Liver (tissue), 8 donors: ENCODE measurements at regions not wholly inside any gene's neighbourhood (a gene's known extent, or its start where the extent isn't known, plus 50 kb on each side); places are given as distances from the start of the nearest gene placed in this dataset.

Experiments used
- DNase-seq: peaks from one replicate; pipeline ENCODE4 v3.0.0-alpha.2; 2017; ENCODE audit warnings: low spot score
- H3K27ac ChIP-seq, 2 donors: one replicate each; pipeline ENCODE4 v1.7.0; 2013; ENCODE audit warnings: inconsistent platforms in 2 of 2, low read length in 2 of 2, control low read depth in 1 of 2, low read depth in 1 of 2, mild to moderate bottlenecking in 1 of 2
- H3K27me3 ChIP-seq, 4 donors: one replicate each; pipeline versions ENCODE4 v1.6.1 to v1.7.0; 2013; ENCODE audit warnings: low read length in 3 of 4, inconsistent platforms in 1 of 4, mild to moderate bottlenecking in 1 of 4, moderate library complexity in 1 of 4; ENCODE audit not compliant: control insufficient read depth in 4 of 4, insufficient read depth in 4 of 4
- H3K36me3 ChIP-seq, 4 donors: one replicate each; pipeline versions ENCODE4 v1.6.1 to v1.7.0; 2013; ENCODE audit warnings: low read length in 3 of 4, mild to moderate bottlenecking in 3 of 4, low read depth in 1 of 4, moderate library complexity in 1 of 4; ENCODE audit not compliant: control insufficient read depth in 4 of 4, insufficient read depth in 3 of 4
- H3K4me1 ChIP-seq, 4 donors: one replicate each; pipeline versions ENCODE4 v1.6.1 to v1.7.0; 2013; ENCODE audit warnings: low read length in 3 of 4, mild to moderate bottlenecking in 3 of 4, moderate library complexity in 1 of 4; ENCODE audit not compliant: control insufficient read depth in 4 of 4, insufficient read depth in 4 of 4
- H3K4me3 ChIP-seq, 3 donors: one replicate each; pipeline versions ENCODE4 v1.6.1 to v1.7.0; 2013; ENCODE audit warnings: low read length in 3 of 3, control low read depth in 1 of 3, low read depth in 1 of 3, mild to moderate bottlenecking in 1 of 3
- H3K9ac ChIP-seq, 2 donors: one replicate each; pipeline ENCODE4 v1.7.0; 2013; ENCODE audit warnings: low read length in 2 of 2, mild to moderate bottlenecking in 2 of 2, moderate library complexity in 2 of 2, control low read depth in 1 of 2, low read depth in 1 of 2
- H3K9me3 ChIP-seq, 4 donors: one replicate each; pipeline versions ENCODE4 v1.6.1 to v1.7.0; 2013; ENCODE audit warnings: low read length in 3 of 4; ENCODE audit not compliant: control insufficient read depth in 4 of 4
- ATF3 ChIP-seq: IDR thresholded peaks from 2 replicates; pipeline ENCODE4 v1.6.1; 2016; ENCODE audit warnings: antibody characterized with exemption
- CTCF ChIP-seq: fragments of 150-350 bp; IDR thresholded peaks from 2 replicates; pipeline ENCODE4 v1.5.1; 2017; ENCODE audit warnings: improper control_type of control experiment, low read depth, low read length; ENCODE audit not compliant: missing input control
- EGR1 ChIP-seq, 2 donors: IDR thresholded peaks; 2 replicates each; pipeline ENCODE4 v1.6.1; 2016 to 2018; ENCODE audit warnings: antibody characterized with exemption in 2 of 2, low read depth in 2 of 2
- FOXA1 ChIP-seq: IDR thresholded peaks from 2 replicates; pipeline ENCODE4 v1.6.1; 2016; ENCODE audit warnings: antibody characterized with exemption
- FOXA2 ChIP-seq: IDR thresholded peaks from 2 replicates; pipeline ENCODE4 v1.6.1; 2016; ENCODE audit warnings: antibody characterized with exemption
- HNF4A ChIP-seq, 2 donors: conservative IDR thresholded peaks; 2 replicates each; pipeline ENCODE4 v1.6.1; 2016; ENCODE audit warnings: antibody characterized with exemption in 2 of 2, mild to moderate bottlenecking in 2 of 2
- HNF4G ChIP-seq: IDR thresholded peaks from 2 replicates; pipeline ENCODE4 v1.6.1; 2016; ENCODE audit warnings: antibody characterized with exemption
- JUND ChIP-seq, 2 donors: IDR thresholded peaks; 2 replicates each; pipeline ENCODE4 v1.6.1; 2016; ENCODE audit warnings: antibody characterized with exemption in 2 of 2
- MAX ChIP-seq: IDR thresholded peaks from 2 replicates; pipeline ENCODE4 v1.6.1; 2016; ENCODE audit warnings: antibody characterized with exemption
- REST ChIP-seq: IDR thresholded peaks from 2 replicates; pipeline ENCODE4 v1.6.1; 2016; ENCODE audit warnings: antibody characterized with exemption, mild to moderate bottlenecking
- RXRA ChIP-seq, 2 donors: IDR thresholded peaks; 2 replicates each; pipeline ENCODE4 v1.6.1; 2017 to 2018; ENCODE audit warnings: antibody characterized with exemption in 2 of 2, mild to moderate bottlenecking in 1 of 2
- SP1 ChIP-seq: IDR thresholded peaks from 2 replicates; pipeline ENCODE4 v1.6.1; 2018; ENCODE audit warnings: antibody characterized with exemption, mild to moderate bottlenecking
- TAF1 ChIP-seq: conservative IDR thresholded peaks from 2 replicates; pipeline ENCODE4 v1.6.1; 2016; ENCODE audit warnings: antibody characterized with exemption, mild to moderate bottlenecking
- YY1 ChIP-seq: IDR thresholded peaks from 2 replicates; pipeline ENCODE4 v1.6.1; 2016; ENCODE audit warnings: antibody characterized with exemption, mild to moderate bottlenecking
- ZBTB33 ChIP-seq: IDR thresholded peaks from 2 replicates; pipeline ENCODE4 v1.6.1; 2016; ENCODE audit warnings: antibody characterized with exemption
- WGBS: extraction: QIAGEN DNeasy Blood & Tissue Kit; methylation state at CpG from one replicate; pipeline ENCODE4 v1.1.7; 2013; 5-methylcytosine and 5-hydroxymethylcytosine counted together
- donor health status: healthy.
- donor health status: healthy.
- donor health status: healthy.
- donor health status: healthy.
- donor health status: healthy.

GRCh38 chr3:176447369-176447768 is 749.9 kb downstream of the TBL1XR1 start:
- TF ChIP-seq MAX (no peak), YY1 (no peak), JUND (IDR thresholded peaks at IDR 0.05) (no peak), ZBTB33 (no peak), ATF3 (no peak), RXRA (IDR thresholded peaks at IDR 0.05) (no peak), CTCF (no peak), TAF1 (no peak), HNF4G (no peak), FOXA2 (no peak), HNF4A (conservative IDR thresholded peaks at IDR 0.05) (no peak), EGR1 (IDR thresholded peaks at IDR 0.05; ENCODE audit: low read depth in 2 of 2) (no peak), SP1 (no peak), FOXA1 (no peak)
- Histone ChIP-seq H3K9ac (no peak overlapping the region), H3K4me1 (no peaks in the 10 kb centered on the region), H3K4me3 (no peak overlapping the region), H3K27ac (no peak overlapping the region), H3K36me3 (no peaks in the 10 kb centered on the region), H3K9me3 (no peaks in the 10 kb centered on the region), H3K27me3 (no peaks in the 10 kb centered on the region)
- WGBS: 92% methylated on average over 4 of the region's 4 CpGs
- no peak for DNase-seq

GRCh38 chr3:176442326-176442725 is 755.0 kb downstream of the TBL1XR1 start:
- no peaks in the 10 kb centered on the region for H3K4me1 ChIP-seq
- DNase-seq: no peak
- H3K4me3 ChIP-seq: no peak overlapping the region
- no peaks in the 10 kb centered on the region for H3K36me3 ChIP-seq
- H3K9ac ChIP-seq: no peak overlapping the region
- H3K27me3 ChIP-seq: no peaks in the 10 kb centered on the region
- no peaks in the 10 kb centered on the region for H3K9me3 ChIP-seq
- no peak overlapping the region for H3K27ac ChIP-seq
- TF ChIP-seq TAF1 (no peak), RXRA (IDR thresholded peaks at IDR 0.05) (no peak)

GRCh38 chr3:176439729-176440128 is 757.6 kb downstream of the TBL1XR1 start:
- Histone ChIP-seq H3K4me1 (no peaks in the 10 kb centered on the region), H3K9me3 (no peaks in the 10 kb centered on the region), H3K4me3 (no peak overlapping the region), H3K9ac (no peak overlapping the region), H3K36me3 (no peaks in the 10 kb centered on the region), H3K27ac (no peak overlapping the region), H3K27me3 (no peaks in the 10 kb centered on the region)
- DNase-seq: no peak
- 29% methylated on average over 2 of the region's 2 CpGs for WGBS
- no peak for TF ChIP-seq JUND (IDR thresholded peaks at IDR 0.05)
- TF ChIP-seq MAX: no peak
- no peak for TF ChIP-seq ZBTB33
- no peak for TF ChIP-seq YY1
- no peak for TF ChIP-seq CTCF
- no peak for TF ChIP-seq REST
